Tibial nerve (tissue), 3 donors: ENCODE measurements at regions not wholly inside any gene's neighbourhood (a gene's known extent, or its start where the extent isn't known, plus 50 kb on each side); places are given as distances from the start of the nearest gene placed in this dataset.

Source experiments
- CTCF ChIP-seq, 5 experiments: fragments of 200-600 bp in 3 of 5; fragments of 450-650 bp in 2 of 5; sonication (generic) in 3 of 5; IDR thresholded peaks; one replicate each; pipeline ENCODE4 v1.5.1; 2016 to 2019; ENCODE audit warnings: antibody characterized with exemption in 5 of 5, mild to moderate bottlenecking in 3 of 5, moderate library complexity in 2 of 5
- POLR2A ChIP-seq, 2 donors: fragments of 450-650 bp; IDR thresholded peaks; one replicate each; pipeline ENCODE4 v1.6.1; 2017; ENCODE audit warnings: antibody characterized with exemption in 2 of 2, mild to moderate bottlenecking in 2 of 2, moderate library complexity in 2 of 2

- TF ChIP-seq CTCF (IDR thresholded peaks at IDR 0.05) (no peak), POLR2A (IDR thresholded peaks at IDR 0.05) (no peak)
Observed at GRCh38 chr18:55647331-55647730, 59.3 kb upstream of the TCF4 start.
